H1 (cell line): ENCODE measurements at regions not wholly inside any gene's neighbourhood (a gene's known extent, or its start where the extent isn't known, plus 50 kb on each side); places are given as distances from the start of the nearest gene placed in this dataset.

Source experiments
- ATF3 ChIP-seq: IDR thresholded peaks from 2 replicates; pipeline ENCODE4 v1.6.1; 2011; ENCODE audit warnings: low read depth, mild to moderate bottlenecking, low read length; ENCODE audit not compliant: insufficient read depth
- BCL11A ChIP-seq, 2 experiments: IDR thresholded peaks; one replicate each; pipeline ENCODE4 v1.6.1; 2011; ENCODE audit warnings: low read depth in 2 of 2, low read length in 2 of 2, mild to moderate bottlenecking in 2 of 2
- CHD2 ChIP-seq: IDR thresholded peaks from 2 replicates; pipeline ENCODE4 v1.6.1; 2012; ENCODE audit warnings: low read length, improper control_type of control experiment
- CTCF ChIP-seq, 3 experiments: IDR thresholded peaks; 1 replicate in 2 of 3; 2 replicates in 1 of 3; pipeline versions ENCODE4 v1.5.1 to v1.6.1; 2011; ENCODE audit warnings: low read length in 3 of 3, mild to moderate bottlenecking in 3 of 3, inconsistent platforms in 2 of 3, low read depth in 1 of 3, moderate library complexity in 1 of 3; ENCODE audit not compliant: insufficient read depth in 1 of 3; ENCODE audit errors: control extremely low read depth in 1 of 3
- EZH2 ChIP-seq: fragments of 200-600 bp; sonication (generic); IDR thresholded peaks from 2 replicates; pipeline ENCODE4 v1.7.1; 2012; ENCODE audit warnings: low read depth, mild to moderate bottlenecking, moderate library complexity, low read length, inconsistent platforms; ENCODE audit not compliant: severe bottlenecking
- PHF8 ChIP-seq: fragments of 200-600 bp; sonication (generic); conservative IDR thresholded peaks from 2 replicates; pipeline ENCODE4 v1.7.1; 2012; ENCODE audit warnings: low read depth, mild to moderate bottlenecking, inconsistent platforms, low read length, moderate library complexity
- POLR2AphosphoS5 ChIP-seq: IDR thresholded peaks from 2 replicates; pipeline ENCODE4 v1.6.1; 2011; ENCODE audit warnings: low read depth, low read length
- RFX5 ChIP-seq: IDR thresholded peaks from 2 replicates; pipeline ENCODE4 v1.6.1; 2011; ENCODE audit warnings: low read depth, low read length, improper control_type of control experiment, borderline replicate concordance
- YY1 ChIP-seq: IDR thresholded peaks from 2 replicates; pipeline ENCODE4 v1.6.1; 2011; ENCODE audit warnings: low read depth, mild to moderate bottlenecking, low read length
- ZNF274 ChIP-seq: IDR thresholded peaks from 2 replicates; pipeline ENCODE4 v1.7.0; 2012; ENCODE audit warnings: low read length, borderline replicate concordance; ENCODE audit errors: extremely low read depth

DNA sequence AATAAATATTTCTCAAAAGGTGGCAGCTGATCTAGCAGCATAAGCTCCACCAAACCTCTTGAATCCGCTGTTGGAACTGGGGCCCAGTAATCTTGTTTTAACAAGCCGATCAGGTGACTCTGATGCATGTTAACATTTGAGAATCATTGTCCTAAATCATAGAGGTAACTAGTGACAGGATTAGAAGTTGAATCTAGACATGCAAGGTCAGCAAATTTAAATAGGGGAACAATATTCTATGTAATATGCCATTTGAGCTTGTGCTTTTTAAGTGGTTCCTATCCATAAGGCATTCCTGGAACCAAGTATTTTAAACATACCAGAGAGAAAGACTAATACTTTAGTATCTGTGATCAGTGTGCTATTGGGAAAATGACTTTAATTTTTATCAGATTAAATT, 412.8 kb downstream of the PYDC2 start:
- TF ChIP-seq CHD2 (no peak), POLR2AphosphoS5 (no peak), CTCF (IDR thresholded peaks at IDR 0.05; ENCODE audit: control extremely low read depth in 1 of 3, insufficient read depth in 1 of 3, low read depth in 1 of 3, low read length in 3 of 3) (no peak), PHF8 (no peak), EZH2 (no peak), ATF3 (no peak), ZNF274 (no peak), YY1 (no peak), RFX5 (no peak), BCL11A (IDR thresholded peaks at IDR 0.05; ENCODE audit: low read depth in 2 of 2, low read length in 2 of 2) (no peak)
